Vagina (tissue), 2 donors: ENCODE measurements at regions not wholly inside any gene's neighbourhood (a gene's known extent, or its start where the extent isn't known, plus 50 kb on each side); places are given as distances from the start of the nearest gene placed in this dataset.

Source experiments
- DNase-seq, 2 donors: peaks; one replicate each; pipeline ENCODE4 v3.0.0-alpha.2; 2017; ENCODE audit errors: extremely low spot score in 2 of 2
- H3K27ac ChIP-seq: fragments of 200-600 bp; sonication (generic); one replicate; pipeline ENCODE4 v1.5.1; 2019
- H3K27me3 ChIP-seq: fragments of 200-600 bp; sonication (generic); one replicate; pipeline ENCODE4 v1.5.1; 2019
- H3K36me3 ChIP-seq, 2 donors: fragments of 200-600 bp; sonication (generic); one replicate each; pipeline ENCODE4 v1.5.1; 2017 to 2019
- H3K4me1 ChIP-seq: fragments of 200-600 bp; sonication (generic); one replicate; pipeline ENCODE4 v1.5.1; 2019
- H3K4me3 ChIP-seq, 2 donors: fragments of 200-600 bp; sonication (generic); 1 replicate in 1 of 2; 2 replicates in 1 of 2; pipeline ENCODE4 v1.5.1; 2016 to 2019
- H3K9me3 ChIP-seq: fragments of 200-600 bp; sonication (generic); one replicate; pipeline ENCODE4 v1.5.1; 2019
- CTCF ChIP-seq, 3 experiments: fragments of 450-650 bp in 2 of 3; fragments of 200-600 bp in 1 of 3; sonication (generic) in 1 of 3; IDR thresholded peaks; one replicate each; pipeline ENCODE4 v1.5.1; 2017 to 2019; ENCODE audit warnings: antibody characterized with exemption in 3 of 3, mild to moderate bottlenecking in 2 of 3, moderate library complexity in 2 of 3
- POLR2A ChIP-seq, 2 donors: fragments of 450-650 bp; IDR thresholded peaks; one replicate each; pipeline ENCODE4 v1.6.1; 2017; ENCODE audit warnings: antibody characterized with exemption in 2 of 2, mild to moderate bottlenecking in 2 of 2, moderate library complexity in 2 of 2
- POLR2AphosphoS5 ChIP-seq, 2 donors: sonication (generic); formaldehyde crosslinking; IDR thresholded peaks; one replicate each; pipeline ENCODE4 v1.9.0; 2017; ENCODE audit warnings: antibody characterized with exemption in 2 of 2, mild to moderate bottlenecking in 2 of 2, low read depth in 1 of 2; ENCODE audit not compliant: insufficient read depth in 1 of 2
- intact Hi-C: fragments of 100-400 bp; cut with DNase I; formaldehyde crosslinking; loops from one replicate; pipeline ENCODE4 v1.15.1; 2023

DNA sequence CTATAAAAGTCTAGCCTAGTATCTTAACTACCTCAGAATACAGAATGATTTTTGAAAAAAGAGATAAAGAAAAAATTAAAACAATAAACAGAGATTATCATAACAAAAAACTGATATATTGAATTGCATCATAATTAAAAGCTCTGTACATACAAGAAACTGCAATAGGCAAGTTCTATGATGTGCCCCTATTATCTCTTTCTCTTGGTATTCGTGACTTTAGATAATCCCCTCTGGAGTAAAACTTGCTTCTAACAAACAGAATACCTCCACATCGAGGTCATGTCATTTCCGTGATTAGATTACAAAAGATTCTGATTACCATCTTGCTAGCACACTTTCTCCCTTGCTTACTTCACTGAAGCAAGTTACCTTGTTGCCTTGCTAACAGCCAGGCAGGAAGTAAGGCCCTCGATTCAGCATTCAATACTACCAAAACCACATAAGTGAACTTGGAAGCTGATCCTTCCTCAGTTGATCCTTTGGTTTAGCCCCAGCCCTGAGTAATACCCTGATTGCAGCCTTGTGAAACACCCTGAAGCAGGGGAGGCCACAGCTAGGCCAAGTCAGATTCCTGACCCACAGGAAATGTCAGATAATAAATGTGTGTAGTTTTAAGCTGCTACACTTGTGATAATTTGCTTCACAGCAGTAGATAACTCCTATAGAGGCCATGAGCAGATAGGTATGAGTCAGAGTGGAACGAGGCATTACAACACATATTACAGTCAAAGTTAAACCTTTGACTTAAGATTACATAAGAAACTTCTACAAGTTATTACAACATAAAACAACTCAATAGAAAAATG is 53.7 kb upstream of the TMX4 start:
- H3K36me3 ChIP-seq = no peaks in the 10 kb centered on the region
- no peaks in the 10 kb centered on the region for H3K27me3 ChIP-seq
- no peak overlapping the region for H3K27ac ChIP-seq
- peaks cover 2% of the 10 kb centered on the region for H3K4me1 ChIP-seq
- intact Hi-C loops = no loop called here
- H3K4me3 ChIP-seq = no peak overlapping the region
- TF ChIP-seq POLR2A (IDR thresholded peaks at IDR 0.05) (no peak), CTCF (IDR thresholded peaks at IDR 0.05) (no peak), POLR2AphosphoS5 (IDR thresholded peaks at IDR 0.05; ENCODE audit: insufficient read depth in 1 of 2, low read depth in 1 of 2) (peak in 1 of 2 donors; percentile 39)
- no peaks in the 10 kb centered on the region for H3K9me3 ChIP-seq
- no peak for DNase-seq

- Histone ChIP-seq H3K9me3 (no peaks in the 10 kb centered on the region), H3K4me3 (no peak overlapping the region), H3K27me3 (no peaks in the 10 kb centered on the region), H3K27ac (no peak overlapping the region), H3K36me3 (no peaks in the 10 kb centered on the region), H3K4me1 (peaks cover 7% of the 10 kb centered on the region)
- intact Hi-C loops = no loop called here
- DNase-seq = no peak
- TF ChIP-seq POLR2AphosphoS5 (IDR thresholded peaks at IDR 0.05; ENCODE audit: insufficient read depth in 1 of 2, low read depth in 1 of 2) (no peak), POLR2A (IDR thresholded peaks at IDR 0.05) (no peak), CTCF (IDR thresholded peaks at IDR 0.05) (no peak)
Measured at GRCh38 chr20:8074931-8075330, 55.4 kb upstream of the TMX4 start.

DNA sequence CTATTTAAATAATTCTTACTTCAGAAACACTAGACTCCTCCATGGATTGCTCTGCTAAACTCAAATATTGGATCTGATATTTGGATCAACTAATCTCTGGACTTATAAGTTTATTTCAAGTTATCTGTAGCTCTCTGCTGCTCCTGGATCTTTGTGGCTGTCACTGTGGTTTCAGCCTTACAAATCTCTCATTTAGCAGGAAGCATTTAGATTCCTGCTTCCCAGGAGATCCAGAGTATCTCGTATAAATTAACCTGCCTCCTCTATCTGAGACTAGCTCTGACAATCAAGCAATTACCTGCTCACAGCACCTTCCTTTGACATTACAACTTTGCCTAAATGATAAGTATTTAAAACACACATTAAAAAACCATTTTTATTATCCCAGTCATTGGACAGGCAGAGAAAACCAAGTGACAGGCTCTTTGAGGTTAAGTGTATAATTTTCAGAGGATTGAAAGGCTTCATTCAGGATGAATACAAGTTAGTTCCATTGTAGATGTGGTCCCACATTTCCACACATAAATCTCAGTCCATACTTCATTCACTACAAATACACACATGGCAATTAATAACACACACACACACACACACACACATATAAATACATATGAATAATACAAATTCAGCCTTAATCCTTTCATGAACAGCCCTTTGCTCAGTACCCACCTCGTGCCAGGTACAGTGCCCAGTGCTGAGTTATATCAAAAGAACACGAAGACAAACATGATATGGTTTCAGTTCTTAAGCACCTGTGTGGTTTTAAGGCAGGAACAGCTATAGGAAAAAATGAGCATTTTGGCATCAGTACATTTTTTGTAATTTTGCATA is 55.5 kb upstream of the PLCB1 start:
- Histone ChIP-seq H3K36me3 (no peaks in the 10 kb centered on the region), H3K27ac (no peak overlapping the region), H3K27me3 (no peaks in the 10 kb centered on the region), H3K4me3 (no peak overlapping the region), H3K9me3 (no peaks in the 10 kb centered on the region), H3K4me1 (peaks cover 7% of the 10 kb centered on the region)
- TF ChIP-seq POLR2AphosphoS5 (IDR thresholded peaks at IDR 0.05; ENCODE audit: insufficient read depth in 1 of 2, low read depth in 1 of 2) (no peak), CTCF (IDR thresholded peaks at IDR 0.05) (no peak), POLR2A (IDR thresholded peaks at IDR 0.05) (no peak)
- DNase-seq = no peak
- intact Hi-C loops = no loop called here

GRCh38 chr20:8077137-8077466 is 55.0 kb upstream of the PLCB1 start:
- no peaks in the 10 kb centered on the region for H3K27me3 ChIP-seq
- H3K27ac ChIP-seq = no peak overlapping the region
- TF ChIP-seq POLR2A (IDR thresholded peaks at IDR 0.05) (no peak), CTCF (IDR thresholded peaks at IDR 0.05) (no peak), POLR2AphosphoS5 (IDR thresholded peaks at IDR 0.05; ENCODE audit: insufficient read depth in 1 of 2, low read depth in 1 of 2) (no peak)
- H3K9me3 ChIP-seq = no peaks in the 10 kb centered on the region
- no peaks in the 10 kb centered on the region for H3K36me3 ChIP-seq
- H3K4me3 ChIP-seq = no peak overlapping the region
- intact Hi-C loops = no loop called here
- DNase-seq = no peak
- peaks cover 7% of the 10 kb centered on the region for H3K4me1 ChIP-seq

- intact Hi-C loops = no loop called here
- no peak for DNase-seq
- H3K9me3 ChIP-seq = no peaks in the 10 kb centered on the region
- peaks cover 7% of the 10 kb centered on the region for H3K4me1 ChIP-seq
- H3K27ac ChIP-seq = no peak overlapping the region
- H3K27me3 ChIP-seq = no peaks in the 10 kb centered on the region
- TF ChIP-seq CTCF (IDR thresholded peaks at IDR 0.05) = no peak
- no peak for TF ChIP-seq POLR2AphosphoS5 (IDR thresholded peaks at IDR 0.05; ENCODE audit: insufficient read depth in 1 of 2, low read depth in 1 of 2)
- no peak for TF ChIP-seq POLR2A (IDR thresholded peaks at IDR 0.05)
- no peaks in the 10 kb centered on the region for H3K36me3 ChIP-seq
- no peak overlapping the region for H3K4me3 ChIP-seq
Measured at GRCh38 chr20:8078528-8078914, 53.5 kb upstream of the PLCB1 start.
